HEK293T (cell line): ENCODE measurements at regions not wholly inside any gene's neighbourhood (a gene's known extent, or its start where the extent isn't known, plus 50 kb on each side); places are given as distances from the start of the nearest gene placed in this dataset.

Experiments used
- ARNT ChIP-seq: fragments of 450-650 bp; IDR thresholded peaks from 2 replicates; pipeline ENCODE4 v1.6.1; 2017; ENCODE audit warnings: mild to moderate bottlenecking
- BHLHE40 ChIP-seq: fragments of 450-650 bp; IDR thresholded peaks from 2 replicates; pipeline ENCODE4 v1.6.1; 2016; ENCODE audit warnings: mild to moderate bottlenecking, moderate library complexity, borderline replicate concordance
- CTBP1 ChIP-seq: fragments of 450-650 bp; IDR thresholded peaks from 2 replicates; pipeline ENCODE4 v1.6.1; 2016; ENCODE audit warnings: borderline replicate concordance
- ELF4 ChIP-seq: fragments of 450-650 bp; IDR thresholded peaks from 2 replicates; pipeline ENCODE4 v1.6.1; 2017; ENCODE audit warnings: antibody characterized with exemption
- FOXA1 ChIP-seq: fragments of 450-650 bp; IDR thresholded peaks from 2 replicates; pipeline ENCODE4 v1.6.1; 2016; ENCODE audit warnings: mild to moderate bottlenecking
- FOXK2 ChIP-seq: fragments of 450-650 bp; IDR thresholded peaks from 2 replicates; pipeline ENCODE4 v1.6.1; 2016; ENCODE audit warnings: mild to moderate bottlenecking
- HDGF ChIP-seq: fragments of 450-650 bp; IDR thresholded peaks from 2 replicates; pipeline ENCODE4 v1.6.1; 2017; ENCODE audit warnings: antibody characterized with exemption, borderline replicate concordance
- L3MBTL2 ChIP-seq: fragments of 450-650 bp; conservative IDR thresholded peaks from 2 replicates; pipeline ENCODE4 v1.6.1; 2016; ENCODE audit warnings: mild to moderate bottlenecking
- LEF1 ChIP-seq: fragments of 450-650 bp; IDR thresholded peaks from 2 replicates; pipeline ENCODE4 v1.6.1; 2017; ENCODE audit warnings: mild to moderate bottlenecking, borderline replicate concordance
- NFRKB ChIP-seq: fragments of 450-650 bp; IDR thresholded peaks from 2 replicates; pipeline ENCODE4 v1.6.1; 2016; ENCODE audit warnings: mild to moderate bottlenecking, moderate library complexity
- SP1 ChIP-seq: fragments of 450-650 bp; IDR thresholded peaks from 2 replicates; pipeline ENCODE4 v1.6.1; 2017
- SUZ12 ChIP-seq: fragments of 450-650 bp; IDR thresholded peaks from 2 replicates; pipeline ENCODE4 v1.6.1; 2016; ENCODE audit warnings: mild to moderate bottlenecking
- TARDBP ChIP-seq: fragments of 450-650 bp; IDR thresholded peaks from 2 replicates; pipeline ENCODE4 v1.6.1; 2016

DNA sequence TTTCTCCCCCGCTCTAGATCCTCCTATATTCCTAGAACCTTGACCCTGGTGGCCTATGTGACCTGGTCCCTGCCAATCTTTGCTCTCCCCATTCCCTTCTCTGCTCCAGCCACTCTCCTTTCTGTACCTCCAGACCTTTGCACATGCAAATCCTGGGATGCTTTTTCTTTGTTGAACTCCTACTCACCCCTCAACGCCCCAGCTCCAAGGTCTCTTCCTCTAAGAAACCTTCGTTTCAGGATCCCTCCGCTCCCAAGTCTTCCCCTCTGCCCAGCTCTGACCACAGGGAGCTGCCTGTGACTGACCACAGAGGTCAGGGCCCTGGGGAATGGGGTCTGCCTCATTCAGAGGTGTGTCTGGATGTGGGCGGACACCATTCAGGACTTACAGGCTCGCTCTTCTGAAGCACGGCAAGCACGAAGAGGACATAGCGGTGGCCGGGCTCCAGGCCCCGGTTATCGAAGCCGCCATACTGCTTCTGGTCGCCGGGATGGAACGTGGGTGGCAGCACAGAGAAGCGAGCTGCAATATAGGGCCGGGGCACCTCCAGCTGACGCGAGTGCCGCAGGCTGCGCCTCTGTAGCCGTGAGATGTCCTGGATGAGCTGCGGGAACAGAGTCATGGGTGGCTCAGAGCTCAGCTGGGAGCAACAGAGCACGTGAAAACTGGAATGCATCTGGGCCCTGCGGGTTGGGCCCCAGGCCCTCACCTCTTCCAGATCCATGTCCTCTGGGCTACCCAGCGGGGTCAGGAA, 120.9 kb downstream of the PTPRS start:
- TF ChIP-seq FOXA1 (no peak), NFRKB (no peak), HDGF (no peak), ARNT (no peak), SP1 (no peak), TARDBP (no peak), SUZ12 (no peak), BHLHE40 (no peak), LEF1 (no peak), FOXK2 (no peak), CTBP1 (no peak), ELF4 (no peak), L3MBTL2 (no peak)
